H1 (cell line): ENCODE measurements at regions not wholly inside any gene's neighbourhood (a gene's known extent, or its start where the extent isn't known, plus 50 kb on each side); places are given as distances from the start of the nearest gene placed in this dataset.

Experiments
- CTCF ChIA-PET: fragments of 300-600 bp; sonication (Branson Sonifier 250); formaldehyde crosslinking; loops from one replicate; lab custom pipeline; 2021; ENCODE audit not compliant: partially characterized antibody; lab: Charles Lee
- POLR2A ChIA-PET: fragments of 300-600 bp; sonication (Branson Sonifier 250); formaldehyde crosslinking; loops from one replicate; lab custom pipeline; 2021; ENCODE audit warnings: inconsistent platforms; ENCODE audit not compliant: partially characterized antibody; lab: Charles Lee
- DNase-seq, 2 experiments: peaks; one replicate each; pipeline versions ENCODE4 v3.0.0 to v3.0.0-alpha.2; 2010 to 2022; ENCODE audit warnings: low spot score in 2 of 2, low read depth in 1 of 2, mixed read lengths in 1 of 2
- FAIRE-seq: peaks from 2 replicates; lab custom pipeline; 2011; peaks lifted over from hg19 to GRCh38; lab: Jason Lieb, UNC
- H2AFZ ChIP-seq: 2 replicates; pipeline ENCODE4 v1.8.1; 2012; ENCODE audit warnings: low read length, inconsistent platforms
- H2AK5ac ChIP-seq: 2 replicates; pipeline ENCODE4 v1.6.1; 2013; ENCODE audit warnings: low read depth, low read length
- H2BK120ac ChIP-seq: replicated peaks from 2 replicates; pipeline ENCODE3; 2013; ENCODE audit warnings: low read depth, low read length, inconsistent platforms
- H2BK12ac ChIP-seq: 2 replicates; pipeline ENCODE4 v1.6.1; 2013; ENCODE audit warnings: low read depth, low read length
- H2BK15ac ChIP-seq: 2 replicates; pipeline ENCODE4 v1.6.1; 2013; ENCODE audit warnings: low read length
- H2BK20ac ChIP-seq: 2 replicates; pipeline ENCODE4 v1.6.1; 2013; ENCODE audit warnings: low read length
- H2BK5ac ChIP-seq: 2 replicates; pipeline ENCODE4 v1.6.1; 2013; ENCODE audit warnings: low read depth, low read length
- H3K14ac ChIP-seq: 2 replicates; pipeline ENCODE4 v1.6.1; 2013; ENCODE audit warnings: inconsistent platforms; ENCODE audit not compliant: insufficient read length
- H3K18ac ChIP-seq: 2 replicates; pipeline ENCODE4 v1.6.1; 2013; ENCODE audit warnings: low read length; ENCODE audit errors: extremely low read depth
- H3K23ac ChIP-seq: 2 replicates; pipeline ENCODE4 v1.6.1; 2013; ENCODE audit warnings: inconsistent platforms; ENCODE audit not compliant: insufficient read length
- H3K23me2 ChIP-seq: 2 replicates; pipeline ENCODE4 v1.6.1; 2013; ENCODE audit warnings: low read depth, low read length
- H3K27ac ChIP-seq: 2 replicates; pipeline ENCODE4 v1.6.1; 2011; ENCODE audit warnings: low read depth, low read length, inconsistent platforms
- H3K27me3 ChIP-seq, 4 experiments: replicated peaks in 1 of 4; 1 replicate in 1 of 4; 2 replicates in 3 of 4; pipeline versions ENCODE4 v1.6.1 to v1.8.1; 2011 to 2013; ENCODE audit warnings: low read length in 3 of 4, mild to moderate bottlenecking in 3 of 4, inconsistent platforms in 2 of 4, mixed read lengths in 2 of 4, moderate library complexity in 1 of 4; ENCODE audit not compliant: control insufficient read depth in 3 of 4, insufficient read depth in 3 of 4; ENCODE audit errors: extremely low read depth in 1 of 4
- H3K36me3 ChIP-seq, 4 experiments: 2 replicates each; pipeline versions ENCODE4 v1.6.1 to v1.8.1; 2011 to 2013; ENCODE audit warnings: mild to moderate bottlenecking in 4 of 4, low read length in 3 of 4, moderate library complexity in 2 of 4, control low read depth in 1 of 4, inconsistent platforms in 1 of 4; ENCODE audit not compliant: insufficient read depth in 4 of 4, control insufficient read depth in 2 of 4
- H3K4ac ChIP-seq: replicated peaks from 2 replicates; pipeline ENCODE3; 2013; ENCODE audit warnings: low read length, low read depth, mixed read lengths, inconsistent platforms; ENCODE audit not compliant: insufficient read length
- H3K4me1 ChIP-seq, 4 experiments: replicated peaks in 1 of 4; 1 replicate in 1 of 4; 2 replicates in 3 of 4; pipeline versions ENCODE4 v1.6.1 to v1.8.1; 2011 to 2013; ENCODE audit warnings: low read length in 3 of 4, inconsistent platforms in 2 of 4, mixed read lengths in 1 of 4; ENCODE audit not compliant: insufficient read depth in 4 of 4, control insufficient read depth in 3 of 4
- H3K4me2 ChIP-seq, 2 experiments: 2 replicates each; pipeline versions ENCODE4 v1.6.1 to v1.8.1; 2011 to 2013; ENCODE audit warnings: low read depth in 2 of 2, low read length in 2 of 2, control low read depth in 1 of 2, inconsistent platforms in 1 of 2, mild to moderate bottlenecking in 1 of 2; ENCODE audit not compliant: insufficient read depth in 1 of 2
- H3K4me3 ChIP-seq, 4 experiments: fragments of 200-600, 300-600 bp in 1 of 4; sonication (generic), shearing (Covaris generic), sonication (Bioruptor Twin) in 1 of 4; 2 replicates each; pipeline versions ENCODE4 v1.5.1 to v1.8.1; 2011 to 2016; ENCODE audit warnings: low read length in 4 of 4, low read depth in 3 of 4, control low read depth in 2 of 4, inconsistent platforms in 2 of 4, mild to moderate bottlenecking in 2 of 4, mixed read lengths in 1 of 4, moderate library complexity in 1 of 4; ENCODE audit not compliant: insufficient read depth in 2 of 4; ENCODE audit errors: extremely low read depth in 1 of 4
- H3K56ac ChIP-seq: replicated peaks from 2 replicates; pipeline ENCODE3; 2013; ENCODE audit warnings: low read depth, mild to moderate bottlenecking, mixed read lengths, low read length, inconsistent platforms; ENCODE audit not compliant: insufficient read length
- H3K79me1 ChIP-seq: 2 replicates; pipeline ENCODE4 v1.6.1; 2013; ENCODE audit warnings: low read depth, low read length, control low read depth
- H3K79me2 ChIP-seq, 2 experiments: 2 replicates each; pipeline versions ENCODE4 v1.6.1 to v1.8.1; 2012 to 2013; ENCODE audit warnings: low read length in 2 of 2, mild to moderate bottlenecking in 2 of 2, inconsistent platforms in 1 of 2; ENCODE audit not compliant: insufficient read depth in 2 of 2, control insufficient read depth in 1 of 2
- H3K9ac ChIP-seq, 4 experiments: replicated peaks in 1 of 4; 1 replicate in 1 of 4; 2 replicates in 3 of 4; pipeline versions ENCODE4 v1.6.1 to v1.8.1; 2011 to 2013; ENCODE audit warnings: low read depth in 3 of 4, low read length in 3 of 4, control low read depth in 2 of 4, mild to moderate bottlenecking in 2 of 4, moderate library complexity in 2 of 4, inconsistent platforms in 1 of 4; ENCODE audit errors: extremely low read depth in 1 of 4
- H3K9me3 ChIP-seq, 2 experiments: 2 replicates each; pipeline versions ENCODE4 v1.6.1 to v1.8.1; 2012 to 2013; ENCODE audit warnings: mild to moderate bottlenecking in 2 of 2, moderate library complexity in 2 of 2, control low read depth in 1 of 2, inconsistent platforms in 1 of 2, low read depth in 1 of 2, low read length in 1 of 2, mixed read lengths in 1 of 2; ENCODE audit not compliant: insufficient read depth in 2 of 2
- H4K20me1 ChIP-seq, 2 experiments: replicated peaks in 1 of 2; 2 replicates each; pipeline versions ENCODE3 to v1.8.1; 2011 to 2013; ENCODE audit warnings: inconsistent platforms in 2 of 2, low read length in 2 of 2, mild to moderate bottlenecking in 1 of 2; ENCODE audit not compliant: insufficient read depth in 2 of 2, control insufficient read depth in 1 of 2
- H4K5ac ChIP-seq: 2 replicates; pipeline ENCODE4 v1.6.1; 2013; ENCODE audit warnings: low read length, low read depth, mixed read lengths, inconsistent platforms; ENCODE audit not compliant: insufficient read length
- H4K8ac ChIP-seq: 2 replicates; pipeline ENCODE4 v1.8.0; 2013; ENCODE audit warnings: mild to moderate bottlenecking, moderate library complexity, low read length, inconsistent platforms; ENCODE audit not compliant: insufficient read depth; ENCODE audit errors: extremely low read depth
- H4K91ac ChIP-seq: replicated peaks from 2 replicates; pipeline ENCODE3; 2013; ENCODE audit warnings: low read length, mixed read lengths, inconsistent platforms; ENCODE audit not compliant: insufficient read length
- CTCF ChIP-seq, 3 experiments: IDR thresholded peaks; 1 replicate in 2 of 3; 2 replicates in 1 of 3; pipeline versions ENCODE4 v1.5.1 to v1.6.1; 2011; ENCODE audit warnings: low read length in 3 of 3, mild to moderate bottlenecking in 3 of 3, inconsistent platforms in 2 of 3, low read depth in 1 of 3, moderate library complexity in 1 of 3; ENCODE audit not compliant: insufficient read depth in 1 of 3; ENCODE audit errors: control extremely low read depth in 1 of 3
- E2F6 ChIP-seq: IDR thresholded peaks from 2 replicates; pipeline ENCODE4 v1.6.1; 2012; ENCODE audit warnings: inconsistent platforms
- JUN ChIP-seq: IDR thresholded peaks from 2 replicates; pipeline ENCODE4 v1.6.1; 2011; ENCODE audit warnings: low read depth, mild to moderate bottlenecking, improper control_type of control experiment, low read length
- POU5F1 ChIP-seq: IDR thresholded peaks from 2 replicates; pipeline ENCODE4 v1.6.1; 2011; ENCODE audit warnings: low read depth, mild to moderate bottlenecking, low read length, moderate library complexity
- RBBP5 ChIP-seq: IDR thresholded peaks from 2 replicates; pipeline ENCODE4 v1.7.1; 2012; ENCODE audit warnings: low read depth, mild to moderate bottlenecking, inconsistent platforms, low read length, moderate library complexity, borderline replicate concordance
- WGBS, 2 experiments: shearing (Covaris generic) in 1 of 2; methylation state at CpG; one replicate each; pipeline versions ENCODE4 v1.1.6 to v1.1.7; 2013 to 2015; ENCODE audit warnings: low lambda C conversion rate in 2 of 2, mixed read lengths in 2 of 2, inconsistent platforms in 1 of 2, low coverage in 1 of 2, missing lambda C conversion rate in 1 of 2; ENCODE audit not compliant: insufficient replicate concordance in 2 of 2, insufficient coverage in 1 of 2, insufficient read length in 1 of 2; ENCODE audit errors: extremely low coverage in 1 of 2, missing lambda C conversion rate in 1 of 2; 5-methylcytosine and 5-hydroxymethylcytosine counted together

DNA sequence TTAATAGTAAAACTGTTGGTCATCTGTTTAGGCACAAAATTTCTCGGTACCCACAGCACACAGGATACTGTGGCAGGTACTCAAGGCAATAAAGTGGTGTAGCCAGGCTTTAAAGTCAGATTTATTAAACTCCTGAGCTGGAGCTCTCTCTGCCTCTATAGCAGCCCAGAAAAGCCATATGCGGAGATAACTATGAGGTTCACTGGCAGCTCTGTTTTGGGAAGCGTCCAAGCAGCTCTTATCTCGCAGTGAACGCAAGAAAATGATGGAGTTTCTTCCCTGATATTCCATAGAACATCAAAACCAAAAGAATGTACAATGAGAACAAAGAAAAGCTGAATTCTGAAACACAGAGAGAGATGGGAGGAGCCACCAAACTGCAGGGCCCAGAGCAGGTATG lies 248.3 kb downstream of the C1orf94 start:
- Histone ChIP-seq H3K23ac (no peak overlapping the region), H3K23me2 (no peaks in the 10 kb centered on the region), H4K20me1 (no peaks in the 10 kb centered on the region), H3K9ac (no peak overlapping the region), H3K4me3 (no peak overlapping the region), H3K36me3 (no peaks in the 10 kb centered on the region), H4K5ac (no peak overlapping the region), H3K27ac (no peak overlapping the region), H2AFZ (no peak overlapping the region), H3K4ac (no peak overlapping the region), H3K4me2 (no peak overlapping the region), H2BK15ac (no peak overlapping the region), H3K79me1 (no peaks in the 10 kb centered on the region), H3K27me3 (no peaks in the 10 kb centered on the region; a peak in 1 of 7 replicates), H2BK12ac (no peak overlapping the region), H4K8ac (no peak overlapping the region), H2AK5ac (no peak overlapping the region), H2BK120ac (no peak overlapping the region), H2BK5ac (no peak overlapping the region), H3K18ac (no peak overlapping the region), H3K4me1 (no peaks in the 10 kb centered on the region), H3K56ac (no peak overlapping the region), H3K79me2 (no peaks in the 10 kb centered on the region), H4K91ac (no peak overlapping the region), H2BK20ac (no peak overlapping the region), H3K9me3 (no peaks in the 10 kb centered on the region), H3K14ac (no peak overlapping the region)
- DNase-seq (no peak), FAIRE-seq (no peak)
- POLR2A ChIA-PET: no interaction called here
- 92% methylated on average over 5 of the region's 5 CpGs; no CpG with 5 or more reads in 1 of the 2 experiments for WGBS, 2 experiments
- CTCF ChIA-PET: interaction anchor here (1.0 to 1.4 kb wide), 3 partner anchors 9 to 172 kb away, joined by 3 to 5 read pairs (median 4); no protein-coding TSS in a partner anchor
- TF ChIP-seq POU5F1 (no peak), RBBP5 (no peak), JUN (no peak), CTCF (IDR thresholded peaks at IDR 0.05; ENCODE audit: control extremely low read depth in 1 of 3, insufficient read depth in 1 of 3, low read depth in 1 of 3, low read length in 3 of 3) (no peak), E2F6 (no peak)
